ENCODE measurements at regions not wholly inside any gene's neighbourhood (a gene's known extent, or its start where the extent isn't known, plus 50 kb on each side); places are given as distances from the start of the nearest gene placed in this dataset.
"Not testable (repeated sequence)": the region's sequence is repeated elsewhere in the genome, so short reads cannot be mapped to it uniquely, and the experiment has no call there.

GRCh38 chr12:85580562-85581168 is 255.5 kb downstream of the RASSF9 start:
- no peak for DNase-seq

GRCh38 chr12:85587158-85587557 is 249.1 kb downstream of the RASSF9 start:
- no peak for DNase-seq

- no peak for DNase-seq
Measured at GRCh38 chr12:85588221-85588620, 248.0 kb downstream of the RASSF9 start.

- DNase-seq, result no peak
Measured at GRCh38 chr12:85600841-85601240, 235.4 kb downstream of the RASSF9 start.

GRCh38 chr12:85603556-85603955 is 232.7 kb downstream of the RASSF9 start:
- no peak for DNase-seq

- no peak for DNase-seq
Measured at GRCh38 chr12:85606455-85606854, 229.8 kb downstream of the RASSF9 start.

GRCh38 chr12:85609778-85610177 is 226.4 kb downstream of the RASSF9 start:
- no peak for DNase-seq

GRCh38 chr12:85610194-85610593 is 226.0 kb downstream of the RASSF9 start:
- no peak for DNase-seq

- DNase-seq, result no peak
Measured at GRCh38 chr12:85616201-85616600, 220.0 kb downstream of the RASSF9 start.

GRCh38 chr12:85617307-85618091 is 218.7 kb downstream of the RASSF9 start:
- DNase-seq, result no peak

GRCh38 chr12:85621041-85621440 is 215.2 kb downstream of the RASSF9 start:
- no peak for DNase-seq

- no peak for DNase-seq
Measured at GRCh38 chr12:85623763-85624162, 212.4 kb downstream of the RASSF9 start.

GRCh38 chr12:85625467-85625866 is 210.7 kb downstream of the RASSF9 start:
- no peak for DNase-seq

- no peak for DNase-seq
Measured at GRCh38 chr12:85626001-85626783, 210.0 kb downstream of the RASSF9 start.

GRCh38 chr12:85626784-85627171 is 209.4 kb downstream of the RASSF9 start:
- no peak for DNase-seq

- no peak for DNase-seq
Measured at GRCh38 chr12:85627584-85627983, 208.6 kb downstream of the RASSF9 start.

- not testable (repeated sequence) for DNase-seq
Measured at GRCh38 chr12:85628562-85628961, 207.6 kb downstream of the RASSF9 start.

- DNase-seq, result no peak
Measured at GRCh38 chr12:85630851-85631250, 205.4 kb downstream of the RASSF9 start.

GRCh38 chr12:85632390-85632789 is 203.8 kb downstream of the RASSF9 start:
- no peak for DNase-seq

GRCh38 chr12:85633491-85633890 is 202.7 kb downstream of the RASSF9 start:
- DNase-seq, result no peak

GRCh38 chr12:85639834-85640233 is 196.4 kb downstream of the RASSF9 start:
- no peak for DNase-seq

GRCh38 chr12:85641796-85642195 is 194.4 kb downstream of the RASSF9 start:
- no peak for DNase-seq

- DNase-seq, result no peak
Measured at GRCh38 chr12:85642288-85642687, 193.9 kb downstream of the RASSF9 start.

- no peak for DNase-seq
Measured at GRCh38 chr12:85642808-85643207, 193.4 kb downstream of the RASSF9 start.

Measured in NCI-H187 treated with DMSO at 0.1 percent for 48 hours (cell line).